Endothelial cell of umbilical vein (primary cell): ENCODE measurements at regions not wholly inside any gene's neighbourhood (a gene's known extent, or its start where the extent isn't known, plus 50 kb on each side); places are given as distances from the start of the nearest gene placed in this dataset.

Experiments
- BruUV-seq: library from RNA; stranded (reverse); fragments of 400-500 nt; replicated peaks from 2 replicates; lab custom pipeline; 2021; lab: Mats Ljungman, UMichigan
- CTCF ChIA-PET: fragments of 300-600, 350-600 bp; sonication (Branson Sonifier 250); formaldehyde crosslinking; loops from one replicate; lab custom pipeline; 2021; ENCODE audit warnings: antibody characterized with exemption, inconsistent platforms; lab: Charles Lee
- POLR2A ChIA-PET: fragments of 300-600, 350-600 bp; sonication (Branson Sonifier 250); formaldehyde crosslinking; loops from one replicate; lab custom pipeline; 2021; ENCODE audit warnings: antibody characterized with exemption, inconsistent platforms; lab: Charles Lee
- DNase-seq: peaks from one replicate; pipeline ENCODE4 v3.0.0-alpha.2; 2011; ENCODE audit warnings: low read depth, low spot score
- FAIRE-seq: peaks from 2 replicates; lab custom pipeline; 2011; peaks lifted over from hg19 to GRCh38; lab: Jason Lieb, UNC
- H2AFZ ChIP-seq: 2 replicates; pipeline ENCODE4 v1.6.0; 2012; ENCODE audit warnings: low read depth, low read length, control low read depth, inconsistent platforms
- H3K27ac ChIP-seq: 2 replicates; pipeline ENCODE4 v1.5.1; 2011; ENCODE audit warnings: low read depth, mild to moderate bottlenecking, control low read depth, low read length, moderate library complexity; ENCODE audit not compliant: insufficient read depth
- H3K27me3 ChIP-seq, 2 experiments: 2 replicates each; pipeline versions ENCODE4 v1.6.0 to v1.6.1; 2011; ENCODE audit warnings: low read length in 2 of 2, mixed read lengths in 1 of 2; ENCODE audit not compliant: control insufficient read depth in 2 of 2, insufficient read depth in 2 of 2
- H3K36me3 ChIP-seq, 2 experiments: 2 replicates in 1 of 2; 3 replicates in 1 of 2; pipeline ENCODE4 v1.5.1; 2011; ENCODE audit warnings: low read length in 2 of 2, mild to moderate bottlenecking in 1 of 2, moderate library complexity in 1 of 2; ENCODE audit not compliant: control insufficient read depth in 2 of 2, insufficient read depth in 2 of 2; ENCODE audit errors: extremely low read depth in 1 of 2
- H3K4me1 ChIP-seq: 3 replicates; pipeline ENCODE4 v1.5.1; 2011; ENCODE audit warnings: mild to moderate bottlenecking, low read length; ENCODE audit not compliant: control insufficient read depth, insufficient read depth; ENCODE audit errors: extremely low read depth
- H3K4me2 ChIP-seq: 2 replicates; pipeline ENCODE4 v1.6.1; 2011; ENCODE audit warnings: low read length, control low read depth, mixed read lengths; ENCODE audit not compliant: insufficient read depth
- H3K4me3 ChIP-seq, 3 experiments: fragments of 200-600 bp in 1 of 3; sonication (generic), shearing (Covaris generic) in 1 of 3; replicated peaks in 1 of 3; 2 replicates each; pipeline ENCODE4 v1.5.1; 2011 to 2016; ENCODE audit warnings: control low read depth in 3 of 3, low read length in 3 of 3, mild to moderate bottlenecking in 2 of 3, inconsistent platforms in 1 of 3, low read depth in 1 of 3, moderate library complexity in 1 of 3; ENCODE audit not compliant: insufficient read depth in 1 of 3
- H3K79me2 ChIP-seq: 2 replicates; pipeline ENCODE4 v1.6.0; 2012; ENCODE audit warnings: low read length, inconsistent platforms; ENCODE audit not compliant: control insufficient read depth, insufficient read depth
- H3K9ac ChIP-seq: replicated peaks from 2 replicates; pipeline ENCODE3; 2011; ENCODE audit warnings: low read length, control low read depth; ENCODE audit not compliant: insufficient read depth; ENCODE audit errors: extremely low read depth
- H3K9me1 ChIP-seq: replicated peaks from 3 replicates; pipeline ENCODE4 v1.6.0; 2011; ENCODE audit warnings: mild to moderate bottlenecking, low read length; ENCODE audit not compliant: control insufficient read depth, insufficient read depth; ENCODE audit errors: extremely low read depth
- H3K9me3 ChIP-seq: replicated peaks from 2 replicates; pipeline ENCODE4 v1.5.1; 2012; ENCODE audit warnings: low read length, inconsistent platforms; ENCODE audit not compliant: control insufficient read depth, insufficient read depth
- H4K20me1 ChIP-seq: replicated peaks from 2 replicates; pipeline ENCODE3; 2011; ENCODE audit warnings: mild to moderate bottlenecking, low read length; ENCODE audit not compliant: control insufficient read depth, insufficient read depth; ENCODE audit errors: extremely low read depth
- EZH2 ChIP-seq: IDR thresholded peaks from 2 replicates; pipeline ENCODE4 v1.6.1; 2012; ENCODE audit warnings: borderline replicate concordance, low read depth, mild to moderate bottlenecking, moderate library complexity, low read length, inconsistent platforms; ENCODE audit not compliant: severe bottlenecking
- FOS ChIP-seq: IDR thresholded peaks from 2 replicates; pipeline ENCODE4 v1.6.1; 2011; ENCODE audit warnings: mild to moderate bottlenecking, low read length, moderate library complexity, borderline replicate concordance; ENCODE audit not compliant: insufficient read depth
- GATA2 ChIP-seq: IDR thresholded peaks from 2 replicates; pipeline ENCODE4 v1.7.0; 2011; ENCODE audit warnings: low read depth, mild to moderate bottlenecking, moderate library complexity, mixed read lengths, low read length; ENCODE audit not compliant: insufficient read length, insufficient read depth
- JUN ChIP-seq: IDR thresholded peaks from 2 replicates; pipeline ENCODE4 v1.6.1; 2011; ENCODE audit warnings: borderline replicate concordance, low read depth; ENCODE audit not compliant: insufficient read length, insufficient read depth
- MYC ChIP-seq: IDR thresholded peaks from one replicate; pipeline ENCODE4 v1.6.1; 2011; ENCODE audit warnings: mild to moderate bottlenecking, low read depth, low read length
- POLR2A ChIP-seq: IDR thresholded peaks from 2 replicates; pipeline ENCODE4 v1.6.1; 2012; ENCODE audit warnings: low read depth, mild to moderate bottlenecking, control low read depth, low read length
- POLR2AphosphoS5 ChIP-seq: IDR thresholded peaks from 2 replicates; pipeline ENCODE4 v1.6.1; 2012; ENCODE audit warnings: low read depth, mild to moderate bottlenecking, control low read depth, low read length, moderate library complexity; ENCODE audit not compliant: insufficient read depth
- dilution Hi-C: fragments of 300-500 bp; cut with MboI; formaldehyde crosslinking; loops from one replicate; pipeline ENCODE4 v1.15.0; 2019; ENCODE audit warnings: low sequenced_read_pairs; ENCODE audit not compliant: extremely low pct_ligation_motif_present
- intact Hi-C: fragments of 100-400 bp; cut with micrococcal nuclease; formaldehyde crosslinking; loops from one replicate; pipeline ENCODE4 v1.10.0; 2022
- TF ChIP-seq, protein P1 (sequence below): IDR thresholded peaks from 2 replicates; pipeline ENCODE4 v1.6.1; 2011; ENCODE audit not compliant: insufficient read depth, insufficient read length
- TF ChIP-seq, protein P2 (sequence below), 2 donors: IDR thresholded peaks; 1 replicate in 1 of 2; 2 replicates in 1 of 2; pipeline ENCODE4 v1.5.1; 2011; ENCODE audit warnings: low read length in 2 of 2, mild to moderate bottlenecking in 2 of 2, moderate library complexity in 2 of 2, control low read depth in 1 of 2, inconsistent platforms in 1 of 2, low read depth in 1 of 2; ENCODE audit not compliant: insufficient read depth in 1 of 2; ENCODE audit errors: extremely low read depth in 1 of 2

DNA sequence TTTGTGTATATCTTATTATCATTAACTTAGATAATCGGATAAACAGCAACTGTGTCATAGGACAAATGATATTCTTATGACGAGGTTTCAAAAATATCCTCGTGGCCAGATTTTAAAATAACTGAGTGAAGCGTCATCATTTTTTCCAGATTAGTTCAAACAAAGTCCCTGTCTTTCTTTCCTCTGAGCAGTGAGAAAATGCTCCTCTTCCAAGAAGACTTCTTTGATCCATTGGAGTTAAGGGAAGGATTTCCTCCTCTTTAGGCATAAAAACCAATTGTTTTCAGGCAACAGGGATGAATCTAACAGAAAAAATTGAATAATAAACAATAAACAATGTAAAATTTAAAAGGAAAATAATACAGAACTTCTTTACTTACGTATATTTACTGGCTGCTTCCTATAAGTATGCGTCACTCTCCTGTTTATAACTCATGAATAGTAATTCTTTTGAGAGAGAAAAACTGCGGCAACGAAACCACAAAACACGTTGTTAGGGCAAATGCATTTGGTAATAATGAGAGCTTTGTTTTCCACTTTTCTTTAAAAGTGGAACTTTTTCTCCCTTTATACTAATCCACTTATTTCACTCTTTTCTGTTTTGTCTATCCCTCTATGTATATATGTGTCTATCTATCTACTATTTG lies 419.4 kb upstream of the ONECUT1 start:
- CTCF ChIA-PET, result no interaction called here
- BruUV-seq, result no TSS peak

DNA sequence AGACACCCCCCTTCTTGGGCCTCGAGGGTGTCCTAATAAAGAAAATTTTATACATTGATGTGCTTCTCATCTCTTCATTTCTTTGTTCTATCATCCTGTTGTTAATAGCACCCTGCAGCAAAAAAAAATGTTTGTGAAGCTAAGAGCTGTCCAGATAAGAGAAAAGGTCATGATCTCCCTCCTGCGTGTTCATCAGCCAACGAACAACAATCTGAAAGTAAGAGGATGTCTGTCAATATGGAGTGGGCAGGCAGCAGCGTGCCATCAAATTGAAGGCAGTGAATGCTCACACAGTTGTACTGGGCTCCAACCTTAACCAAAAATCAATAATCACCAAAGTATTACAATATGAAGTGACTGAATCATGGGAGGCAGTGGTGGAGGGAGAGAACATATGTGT lies 418.6 kb upstream of the ONECUT1 start:
- Histone ChIP-seq H3K4me3 (no peak overlapping the region), H3K9ac (no peak overlapping the region), H4K20me1 (no peaks in the 10 kb centered on the region), H3K4me1 (no peaks in the 10 kb centered on the region), H3K79me2 (no peaks in the 10 kb centered on the region), H3K9me1 (no peaks in the 10 kb centered on the region), H2AFZ (no peak overlapping the region), H3K4me2 (no peak overlapping the region), H3K27me3 (no peaks in the 10 kb centered on the region), H3K9me3 (no peaks in the 10 kb centered on the region), H3K27ac (no peak overlapping the region), H3K36me3 (no peaks in the 10 kb centered on the region)
- DNase-seq (no peak), FAIRE-seq (no peak)
- intact Hi-C loops, result no loop called here
- dilution Hi-C loops, result no loop called here
- BruUV-seq, result no TSS peak
- TF ChIP-seq POLR2AphosphoS5 (no peak), POLR2A (no peak), MYC (no peak), GATA2 (no peak), FOS (no peak), EZH2 (no peak), JUN (no peak)
- TF ChIP-seq, protein P1, sequence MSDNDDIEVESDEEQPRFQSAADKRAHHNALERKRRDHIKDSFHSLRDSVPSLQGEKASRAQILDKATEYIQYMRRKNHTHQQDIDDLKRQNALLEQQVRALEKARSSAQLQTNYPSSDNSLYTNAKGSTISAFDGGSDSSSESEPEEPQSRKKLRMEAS, result no peak
- TF ChIP-seq, protein P2, sequence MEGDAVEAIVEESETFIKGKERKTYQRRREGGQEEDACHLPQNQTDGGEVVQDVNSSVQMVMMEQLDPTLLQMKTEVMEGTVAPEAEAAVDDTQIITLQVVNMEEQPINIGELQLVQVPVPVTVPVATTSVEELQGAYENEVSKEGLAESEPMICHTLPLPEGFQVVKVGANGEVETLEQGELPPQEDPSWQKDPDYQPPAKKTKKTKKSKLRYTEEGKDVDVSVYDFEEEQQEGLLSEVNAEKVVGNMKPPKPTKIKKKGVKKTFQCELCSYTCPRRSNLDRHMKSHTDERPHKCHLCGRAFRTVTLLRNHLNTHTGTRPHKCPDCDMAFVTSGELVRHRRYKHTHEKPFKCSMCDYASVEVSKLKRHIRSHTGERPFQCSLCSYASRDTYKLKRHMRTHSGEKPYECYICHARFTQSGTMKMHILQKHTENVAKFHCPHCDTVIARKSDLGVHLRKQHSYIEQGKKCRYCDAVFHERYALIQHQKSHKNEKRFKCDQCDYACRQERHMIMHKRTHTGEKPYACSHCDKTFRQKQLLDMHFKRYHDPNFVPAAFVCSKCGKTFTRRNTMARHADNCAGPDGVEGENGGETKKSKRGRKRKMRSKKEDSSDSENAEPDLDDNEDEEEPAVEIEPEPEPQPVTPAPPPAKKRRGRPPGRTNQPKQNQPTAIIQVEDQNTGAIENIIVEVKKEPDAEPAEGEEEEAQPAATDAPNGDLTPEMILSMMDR (IDR thresholded peaks at IDR 0.05; ENCODE audit: extremely low read depth in 1 of 2, insufficient read depth in 1 of 2, low read depth in 1 of 2, low read length in 2 of 2), result no peak
- ChIA-PET CTCF (no interaction called here), POLR2A (no interaction called here)

More for the DNA sequence above, 419.4 kb upstream of the ONECUT1 start:
- Histone ChIP-seq H3K4me3 (no peak overlapping the region), H3K4me2 (no peak overlapping the region), H3K27me3 (no peaks in the 10 kb centered on the region), H3K9ac (no peak overlapping the region), H2AFZ (no peak overlapping the region), H3K9me3 (no peaks in the 10 kb centered on the region), H3K27ac (no peak overlapping the region), H3K79me2 (no peaks in the 10 kb centered on the region), H3K36me3 (no peaks in the 10 kb centered on the region), H4K20me1 (no peaks in the 10 kb centered on the region), H3K4me1 (no peaks in the 10 kb centered on the region), H3K9me1 (no peaks in the 10 kb centered on the region)
- no peak for DNase-seq
- dilution Hi-C loops (no loop called here), intact Hi-C loops (no loop called here)
- no peak for FAIRE-seq
- no peak for TF ChIP-seq GATA2
- POLR2A ChIA-PET, result no interaction called here
